C4-2B (cell line): ENCODE measurements at regions not wholly inside any gene's neighbourhood (a gene's known extent, or its start where the extent isn't known, plus 50 kb on each side); places are given as distances from the start of the nearest gene placed in this dataset.

ENCODE experiments used
- H3K27ac ChIP-seq: fragments of 450-650 bp; 2 replicates; pipeline ENCODE4 v1.5.1; 2017
- ZFX ChIP-seq: fragments of 450-650 bp; IDR thresholded peaks from 2 replicates; pipeline ENCODE4 v1.6.1; 2017
- TF ChIP-seq, protein P1 (sequence below): fragments of 450-650 bp; conservative IDR thresholded peaks from 2 replicates; pipeline ENCODE4 v1.5.1; 2017; ENCODE audit warnings: mild to moderate bottlenecking

DNA sequence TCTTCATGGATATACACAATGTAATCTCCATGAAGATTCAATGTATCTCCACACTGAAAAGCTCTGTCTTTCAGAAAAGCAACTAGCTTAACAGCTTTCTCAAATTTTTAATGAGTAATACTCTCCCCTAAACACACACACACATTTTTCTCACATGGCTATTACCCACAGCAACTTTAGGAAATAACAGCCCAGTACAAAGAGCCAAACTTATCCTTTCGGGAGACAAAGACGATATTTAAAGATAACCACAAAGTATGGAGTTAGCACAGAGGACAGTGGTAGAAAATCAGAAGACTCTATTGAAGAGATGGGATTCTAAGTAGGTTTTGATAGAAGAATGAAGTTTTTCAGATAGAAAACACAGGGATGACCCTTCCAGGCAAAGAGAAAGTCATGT is 394.9 kb upstream of the TRIB2 start:
- H3K27ac ChIP-seq, result no peak overlapping the region
- TF ChIP-seq ZFX, result no peak
- TF ChIP-seq, protein P1, sequence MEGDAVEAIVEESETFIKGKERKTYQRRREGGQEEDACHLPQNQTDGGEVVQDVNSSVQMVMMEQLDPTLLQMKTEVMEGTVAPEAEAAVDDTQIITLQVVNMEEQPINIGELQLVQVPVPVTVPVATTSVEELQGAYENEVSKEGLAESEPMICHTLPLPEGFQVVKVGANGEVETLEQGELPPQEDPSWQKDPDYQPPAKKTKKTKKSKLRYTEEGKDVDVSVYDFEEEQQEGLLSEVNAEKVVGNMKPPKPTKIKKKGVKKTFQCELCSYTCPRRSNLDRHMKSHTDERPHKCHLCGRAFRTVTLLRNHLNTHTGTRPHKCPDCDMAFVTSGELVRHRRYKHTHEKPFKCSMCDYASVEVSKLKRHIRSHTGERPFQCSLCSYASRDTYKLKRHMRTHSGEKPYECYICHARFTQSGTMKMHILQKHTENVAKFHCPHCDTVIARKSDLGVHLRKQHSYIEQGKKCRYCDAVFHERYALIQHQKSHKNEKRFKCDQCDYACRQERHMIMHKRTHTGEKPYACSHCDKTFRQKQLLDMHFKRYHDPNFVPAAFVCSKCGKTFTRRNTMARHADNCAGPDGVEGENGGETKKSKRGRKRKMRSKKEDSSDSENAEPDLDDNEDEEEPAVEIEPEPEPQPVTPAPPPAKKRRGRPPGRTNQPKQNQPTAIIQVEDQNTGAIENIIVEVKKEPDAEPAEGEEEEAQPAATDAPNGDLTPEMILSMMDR, result no peak

- TF ChIP-seq ZFX, result no peak
- TF ChIP-seq, protein P1, result no peak
- no peak overlapping the region for H3K27ac ChIP-seq
Measured at GRCh38 chr2:12325806-12326205, 390.9 kb upstream of the TRIB2 start.

DNA sequence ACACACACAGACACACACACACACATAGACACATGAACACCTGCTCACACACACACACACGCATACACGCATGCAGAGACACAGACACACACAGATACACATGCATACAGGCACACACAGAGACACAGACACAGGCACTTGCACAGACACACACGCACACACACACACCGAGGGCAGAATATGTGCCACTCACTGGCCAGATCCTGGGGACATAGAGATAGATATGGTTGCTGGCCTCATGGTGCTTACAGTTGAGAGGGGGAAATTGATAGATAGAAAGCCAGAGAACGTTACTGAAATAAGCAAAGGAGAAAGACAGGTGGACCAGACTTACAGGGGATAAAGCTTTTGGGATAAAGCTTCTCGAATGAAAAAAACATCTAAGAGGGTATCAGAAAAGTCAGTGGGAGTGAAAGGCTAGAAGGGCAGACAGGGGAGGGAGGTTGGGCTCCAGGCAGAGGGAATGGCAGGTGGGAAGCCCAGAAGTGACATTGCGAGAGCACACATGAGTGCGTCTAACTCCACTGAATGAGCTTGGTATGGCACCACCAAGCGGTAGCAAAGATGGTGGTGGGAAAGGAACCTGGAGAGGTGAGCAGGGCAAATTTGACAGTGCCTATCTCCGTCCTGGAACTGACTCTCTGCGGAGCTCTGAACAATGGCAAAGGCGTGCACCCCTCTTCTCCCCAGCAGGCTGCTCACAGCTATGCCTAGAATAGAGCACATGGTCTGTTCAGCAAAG is 390.1 kb upstream of the TRIB2 start:
- no peak overlapping the region for H3K27ac ChIP-seq
- TF ChIP-seq, protein P1, result 0 out of 2 replicates have a peak, but pooled peaks have one; percentile 7
- TF ChIP-seq ZFX, result no peak

GRCh38 chr2:12330916-12331315 is 385.8 kb upstream of the TRIB2 start:
- TF ChIP-seq ZFX, result no peak
- TF ChIP-seq, protein P1, result no peak
- H3K27ac ChIP-seq, result no peak overlapping the region

DNA sequence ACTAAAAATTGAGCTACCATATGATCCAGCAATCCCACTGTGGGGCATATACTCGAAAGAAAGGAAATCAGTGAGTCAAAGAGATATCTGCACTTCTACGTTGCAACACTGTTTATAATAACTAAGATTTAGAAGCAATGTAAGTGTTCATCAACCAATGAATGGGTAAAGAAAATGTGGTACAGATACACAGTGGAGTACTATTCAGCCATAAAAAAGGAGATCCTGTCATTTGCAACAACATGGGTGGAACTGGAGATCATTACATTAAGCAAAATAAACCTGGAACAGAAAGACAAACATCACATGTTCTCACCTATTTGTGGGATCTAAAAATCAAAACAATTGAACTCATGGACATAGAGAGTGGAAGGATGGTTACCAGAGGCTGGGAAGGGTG is 385.0 kb upstream of the TRIB2 start:
- TF ChIP-seq, protein P1, result no peak
- TF ChIP-seq ZFX, result no peak
- H3K27ac ChIP-seq, result no peak overlapping the region

DNA sequence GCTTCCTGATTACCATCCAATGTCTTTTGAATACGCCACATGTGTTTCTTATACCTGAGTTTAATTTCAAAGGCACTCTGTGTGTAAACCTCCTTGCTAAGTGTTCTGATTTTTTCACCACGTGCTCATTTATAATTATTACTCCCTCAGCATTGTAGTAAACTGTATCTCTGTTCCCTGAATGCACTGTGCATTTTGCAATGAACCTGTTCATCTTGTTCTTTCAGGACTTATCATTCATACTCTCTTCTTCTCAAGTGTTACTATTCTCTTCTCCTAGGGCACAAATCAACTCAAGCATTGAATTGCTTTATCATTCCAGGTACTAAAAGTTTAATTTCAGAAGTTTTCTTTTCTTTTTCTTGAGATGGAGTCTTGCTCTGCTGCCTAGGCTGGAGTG is 383.4 kb upstream of the TRIB2 start:
- no peak overlapping the region for H3K27ac ChIP-seq
- TF ChIP-seq ZFX, result no peak
- TF ChIP-seq, protein P1, result no peak

DNA sequence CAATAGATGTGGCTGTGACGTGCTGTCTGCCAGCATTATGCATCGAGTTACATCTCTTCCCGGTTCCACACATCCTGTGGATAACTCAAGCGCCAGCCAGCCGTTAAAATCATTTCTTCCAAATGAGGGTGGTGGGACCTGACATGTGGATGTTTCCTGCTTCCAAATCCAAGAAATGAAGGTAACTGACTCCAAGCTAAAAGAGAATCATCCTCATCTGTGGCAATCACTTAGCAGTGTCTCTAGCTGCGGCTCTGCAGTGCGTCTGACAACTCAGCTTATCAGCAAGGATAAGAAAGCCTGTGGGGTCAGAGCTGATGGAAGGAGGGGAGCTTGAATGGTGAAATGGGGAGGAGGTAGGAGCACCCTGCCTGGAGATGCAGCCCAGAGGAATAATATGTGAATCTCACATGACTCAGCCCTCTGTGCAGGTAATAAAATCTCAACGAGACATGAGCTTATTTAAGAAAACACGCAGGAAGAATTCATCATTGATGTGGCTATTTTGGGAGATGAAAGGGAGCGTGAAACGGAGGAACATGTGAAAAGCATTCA is 382.2 kb upstream of the TRIB2 start:
- H3K27ac ChIP-seq, result no peak overlapping the region
- TF ChIP-seq, protein P1, result no peak
- no peak for TF ChIP-seq ZFX
